ENCODE measurements at regions not wholly inside any gene's neighbourhood (a gene's known extent, or its start where the extent isn't known, plus 50 kb on each side); places are given as distances from the start of the nearest gene placed in this dataset.
"Not testable (repeated sequence)": the region's sequence is repeated elsewhere in the genome, so short reads cannot be mapped to it uniquely, and the experiment has no call there.

DNA sequence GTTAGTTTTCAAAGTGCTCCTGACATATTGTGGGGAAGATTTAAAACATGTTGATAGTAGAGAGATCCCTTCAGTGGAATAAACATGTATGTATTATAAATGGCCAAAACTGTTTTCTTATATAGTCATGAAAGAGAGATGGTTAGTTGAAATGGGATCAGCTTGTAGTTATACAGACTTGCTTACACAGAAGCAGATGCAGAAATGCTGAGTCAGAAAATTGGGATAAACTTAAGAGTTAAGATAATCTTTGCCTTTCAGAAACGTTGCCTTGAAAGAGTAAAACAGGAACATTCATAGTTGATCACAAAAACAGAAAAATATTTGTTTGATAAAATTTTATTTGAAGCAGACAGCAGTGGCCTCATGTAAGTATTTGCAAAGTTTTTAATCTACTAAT, 433.2 kb upstream of the BCHE start:
- no peak for DNase-seq (ENCODE audit: low read depth in 4 of 4, low spot score in 3 of 4)

DNA sequence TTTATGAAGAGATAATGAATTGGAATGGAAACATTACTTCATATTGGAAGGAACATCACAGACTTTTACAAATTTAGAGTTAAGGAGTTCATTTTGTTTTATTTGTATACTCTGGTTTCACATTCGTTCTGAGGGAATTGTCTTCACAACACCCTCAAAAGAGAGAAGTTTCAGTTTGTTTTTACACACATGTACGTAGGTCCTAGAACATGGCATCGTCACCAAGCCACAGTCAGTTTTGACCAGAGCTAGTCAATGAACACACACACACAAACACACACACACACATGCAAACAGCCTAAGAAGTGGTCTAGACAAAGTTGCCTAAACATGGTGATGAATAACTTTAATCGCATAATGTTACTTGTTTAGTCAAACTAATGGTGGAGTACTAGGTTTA, 427.9 kb upstream of the BCHE start:
- DNase-seq (ENCODE audit: low read depth in 4 of 4, low spot score in 3 of 4): no peak

DNA sequence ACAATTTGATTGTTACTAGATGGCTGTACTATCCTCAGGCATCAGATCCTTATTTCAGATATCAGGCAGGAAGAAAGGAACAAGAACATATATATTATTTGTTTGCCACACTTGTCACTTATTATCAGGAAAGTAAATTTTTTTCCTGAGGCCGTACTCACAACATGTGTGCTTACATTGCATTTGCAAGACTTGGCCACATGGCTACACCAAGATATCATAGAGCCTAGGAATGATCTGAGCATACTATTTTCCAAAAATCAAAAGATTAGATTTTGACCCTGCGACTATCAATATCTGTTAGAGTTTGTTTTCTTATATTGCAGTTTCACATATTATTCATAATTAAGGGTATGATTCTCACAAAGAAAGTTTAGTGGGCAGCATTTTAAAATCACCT, 426.2 kb upstream of the BCHE start:
- DNase-seq (ENCODE audit: low read depth in 4 of 4, low spot score in 3 of 4): no peak

GRCh38 chr3:166258293-166258850, 421.1 kb upstream of the BCHE start:
- DNase-seq (ENCODE audit: low read depth in 4 of 4, low spot score in 3 of 4): not testable (repeated sequence)

DNA sequence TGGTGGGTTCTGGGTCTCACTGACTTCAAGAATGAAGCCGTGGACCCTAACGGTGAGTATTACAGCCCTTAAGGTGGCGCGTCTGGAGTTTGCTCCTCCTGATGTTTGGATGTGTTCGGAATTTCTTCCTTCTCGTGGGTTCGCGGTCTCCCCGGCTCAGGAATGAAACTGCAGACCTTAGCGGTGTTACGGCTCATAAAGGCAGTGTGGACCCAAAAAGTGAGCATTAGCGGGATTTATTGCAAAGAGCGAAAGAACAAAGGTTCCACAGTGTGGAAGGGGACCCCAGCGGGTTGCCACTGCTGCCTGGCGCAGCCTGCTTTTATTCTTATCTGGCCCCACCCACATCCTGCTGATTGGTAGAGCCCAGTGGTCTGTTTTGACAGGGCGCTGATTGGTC, 420.5 kb upstream of the BCHE start:
- no peak for DNase-seq (ENCODE audit: low read depth in 4 of 4, low spot score in 3 of 4)

- no peak for DNase-seq (ENCODE audit: low read depth in 4 of 4, low spot score in 3 of 4)
Measured at GRCh38 chr3:166248784-166249183, 411.6 kb upstream of the BCHE start.

DNA sequence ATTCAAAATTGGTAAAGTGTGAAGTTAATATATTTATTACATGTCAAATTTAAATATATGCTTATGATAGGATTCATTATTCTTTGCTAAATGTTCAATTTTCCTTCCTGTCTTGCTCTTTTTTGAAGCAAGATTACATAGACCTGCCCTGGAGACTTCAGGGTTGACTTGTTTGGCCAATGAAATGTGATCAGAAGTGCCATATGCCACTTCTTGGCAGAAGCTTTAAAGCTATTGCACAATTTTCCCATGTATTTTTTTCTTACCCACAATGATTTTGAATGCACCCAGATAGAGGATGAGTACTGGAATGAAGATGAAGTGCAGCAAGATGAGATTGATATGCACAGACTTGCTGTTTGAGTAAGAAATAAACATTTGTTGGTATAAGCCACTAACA, 406.3 kb upstream of the BCHE start:
- no peak for DNase-seq (ENCODE audit: low read depth in 4 of 4, low spot score in 3 of 4)

- DNase-seq (ENCODE audit: low read depth in 4 of 4, low spot score in 3 of 4): no peak
Measured at GRCh38 chr3:166223120-166223519, 385.9 kb upstream of the BCHE start.

DNA sequence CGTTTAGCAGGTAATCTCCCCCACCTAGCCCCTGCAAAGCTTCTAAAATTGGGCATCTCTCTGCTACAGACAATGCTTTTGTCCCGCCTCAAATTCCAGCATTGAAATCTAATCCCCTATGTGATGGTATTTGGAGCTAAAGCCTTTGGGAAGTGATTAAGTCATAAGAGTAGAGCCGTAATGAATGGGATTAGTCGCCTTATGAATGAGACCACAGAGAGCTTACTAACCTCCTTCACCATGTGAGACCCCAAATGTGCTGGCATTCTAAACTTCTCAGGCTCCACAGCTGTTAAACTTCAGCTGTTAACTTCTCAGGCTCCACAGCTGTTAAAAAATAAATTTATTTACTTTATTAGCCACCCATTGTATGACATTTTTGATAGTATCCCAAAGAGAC, 374.2 kb upstream of the BCHE start:
- DNase-seq (ENCODE audit: low read depth in 4 of 4, low spot score in 3 of 4): no peak

GRCh38 chr3:166209701-166210100, 372.5 kb upstream of the BCHE start:
- no peak for DNase-seq (ENCODE audit: low read depth in 4 of 4, low spot score in 3 of 4)

GRCh38 chr3:166205158-166205557, 367.9 kb upstream of the BCHE start:
- no peak for DNase-seq (ENCODE audit: low read depth in 4 of 4, low spot score in 3 of 4)

DNA sequence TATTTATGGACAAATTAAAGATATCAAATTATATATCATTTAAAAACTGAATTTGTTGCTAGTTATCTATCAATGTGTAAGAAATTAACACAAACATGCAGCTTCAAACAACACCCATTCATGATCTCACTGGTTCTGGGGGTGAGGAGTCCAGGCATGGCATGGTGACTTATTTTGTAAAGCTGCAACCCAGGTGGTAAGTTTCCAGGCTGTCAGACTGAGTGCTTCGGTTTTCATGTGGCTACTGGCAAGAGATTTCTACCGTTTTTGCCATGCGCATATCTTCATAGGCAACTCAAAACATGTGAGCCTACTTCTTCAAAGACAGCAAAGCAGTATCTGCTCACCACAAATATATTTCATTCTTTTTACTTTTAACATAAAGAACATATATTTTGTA, 364.3 kb upstream of the BCHE start:
- DNase-seq (ENCODE audit: low read depth in 4 of 4, low spot score in 3 of 4): no peak

- DNase-seq (ENCODE audit: low read depth in 4 of 4, low spot score in 3 of 4): no peak
Measured at GRCh38 chr3:166199491-166199890, 362.3 kb upstream of the BCHE start.

DNA sequence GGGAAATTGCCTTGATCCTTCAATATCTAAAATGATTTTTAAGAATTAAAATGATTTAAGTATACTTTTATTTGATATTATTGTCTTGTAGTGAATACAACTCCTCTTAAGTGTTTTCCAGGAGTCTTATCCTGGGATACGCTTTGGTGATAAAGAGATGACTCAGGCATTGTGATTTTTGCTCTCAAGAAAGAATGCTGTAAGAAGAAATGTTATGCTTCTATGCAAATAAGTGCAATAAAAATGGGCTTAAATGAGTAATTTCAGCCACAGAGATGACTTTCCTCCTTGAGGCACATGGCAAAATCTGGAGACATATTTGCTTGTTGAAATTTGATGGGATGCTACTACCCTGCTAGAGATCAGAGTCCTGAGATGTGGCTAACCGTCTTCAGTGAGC, 358.6 kb upstream of the BCHE start:
- DNase-seq (ENCODE audit: low read depth in 4 of 4, low spot score in 3 of 4): no peak

- DNase-seq (ENCODE audit: low read depth in 4 of 4, low spot score in 3 of 4): no peak
Measured at GRCh38 chr3:166191411-166191810, 354.2 kb upstream of the BCHE start.

DNA sequence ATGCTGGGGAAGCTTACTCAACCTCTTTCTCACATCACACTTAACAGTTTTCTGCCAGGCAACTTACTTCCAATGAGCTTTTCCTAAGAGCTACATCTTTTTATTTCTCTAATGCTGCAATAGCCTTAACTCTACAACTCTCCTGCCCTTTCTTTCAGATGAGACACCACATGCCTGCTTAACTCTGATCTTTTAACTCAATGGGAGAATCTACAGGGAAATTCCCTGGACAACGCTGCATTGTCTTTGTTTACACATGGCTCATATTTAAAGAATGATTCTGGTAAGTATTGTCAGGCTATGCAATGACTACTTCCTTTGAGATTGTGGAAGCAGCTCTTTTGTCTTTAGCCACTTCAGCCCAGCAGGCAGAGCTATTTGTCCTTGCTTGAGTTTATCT, 353.1 kb upstream of the BCHE start:
- DNase-seq (ENCODE audit: low read depth in 4 of 4, low spot score in 3 of 4): no peak

GRCh38 chr3:166187237-166187636, 350.0 kb upstream of the BCHE start:
- no peak for DNase-seq (ENCODE audit: low read depth in 4 of 4, low spot score in 3 of 4)

DNA sequence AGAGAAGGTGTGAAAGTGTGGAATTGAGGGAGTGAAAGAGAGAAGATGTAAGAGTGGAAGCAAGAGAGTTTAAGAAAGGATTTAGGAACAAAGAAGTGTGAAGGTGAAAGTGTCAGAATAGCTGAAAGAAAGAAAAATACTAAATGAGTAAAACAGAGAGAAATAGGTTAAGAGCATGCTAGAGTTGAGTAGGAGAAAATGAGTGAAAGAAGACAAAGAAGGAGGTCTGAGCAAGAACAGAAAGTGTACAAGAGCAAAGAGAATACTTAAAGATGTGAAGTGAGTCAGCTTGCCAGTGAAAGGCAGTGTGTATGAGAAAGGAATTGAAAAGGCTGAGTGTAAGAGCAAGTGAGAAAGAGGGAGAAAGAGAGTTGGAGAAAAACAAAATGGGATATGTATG, 348.8 kb upstream of the BCHE start:
- no peak for DNase-seq (ENCODE audit: low read depth in 4 of 4, low spot score in 3 of 4)

- no peak for DNase-seq (ENCODE audit: low read depth in 4 of 4, low spot score in 3 of 4)
Measured at GRCh38 chr3:166177130-166177529, 339.9 kb upstream of the BCHE start.

- DNase-seq (ENCODE audit: low read depth in 4 of 4, low spot score in 3 of 4): no peak
Measured at GRCh38 chr3:166171695-166172094, 334.5 kb upstream of the BCHE start.

DNA sequence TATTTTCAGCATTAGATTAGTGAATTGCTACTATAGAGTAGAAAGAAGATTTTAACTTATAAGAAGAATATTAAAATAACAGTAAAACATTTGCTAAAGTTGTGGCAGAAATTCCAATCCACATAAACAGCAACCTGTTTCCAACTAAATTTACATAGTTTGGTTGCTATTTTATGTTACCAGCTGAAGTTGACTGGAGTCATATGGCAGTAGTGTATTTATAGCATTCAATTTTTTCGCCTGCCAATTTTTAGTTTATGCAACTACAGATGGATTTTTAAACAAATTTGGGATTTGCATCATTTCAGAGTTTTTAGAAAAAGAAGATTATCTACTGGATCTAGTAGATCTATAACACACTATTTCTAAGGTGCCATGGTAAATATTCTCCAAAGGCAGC, 332.5 kb upstream of the BCHE start:
- DNase-seq (ENCODE audit: low read depth in 4 of 4, low spot score in 3 of 4): no peak

- DNase-seq (ENCODE audit: low read depth in 4 of 4, low spot score in 3 of 4): no peak
Measured at GRCh38 chr3:166127969-166128368, 290.7 kb upstream of the BCHE start.

DNA sequence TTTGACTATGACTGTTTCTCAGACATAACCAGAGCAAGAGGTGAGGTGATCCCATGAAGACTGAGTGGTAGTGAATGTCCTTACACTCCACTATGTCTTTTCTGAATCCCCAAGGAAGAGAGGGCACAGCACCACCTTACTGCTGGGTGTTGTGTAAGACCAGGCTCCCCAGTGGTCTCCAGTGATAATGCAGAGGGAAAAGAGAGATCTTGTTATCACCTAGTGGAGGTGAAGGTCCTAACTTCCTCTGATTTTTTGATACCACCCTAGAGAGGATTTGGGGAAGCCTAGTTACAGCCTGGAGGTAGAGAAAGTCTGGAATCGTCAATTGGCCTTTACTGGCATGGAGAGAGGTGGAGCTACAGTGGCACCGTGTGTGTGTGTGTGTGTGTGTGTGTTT, 288.0 kb upstream of the BCHE start:
- DNase-seq (ENCODE audit: low read depth in 4 of 4, low spot score in 3 of 4): no peak

DNA sequence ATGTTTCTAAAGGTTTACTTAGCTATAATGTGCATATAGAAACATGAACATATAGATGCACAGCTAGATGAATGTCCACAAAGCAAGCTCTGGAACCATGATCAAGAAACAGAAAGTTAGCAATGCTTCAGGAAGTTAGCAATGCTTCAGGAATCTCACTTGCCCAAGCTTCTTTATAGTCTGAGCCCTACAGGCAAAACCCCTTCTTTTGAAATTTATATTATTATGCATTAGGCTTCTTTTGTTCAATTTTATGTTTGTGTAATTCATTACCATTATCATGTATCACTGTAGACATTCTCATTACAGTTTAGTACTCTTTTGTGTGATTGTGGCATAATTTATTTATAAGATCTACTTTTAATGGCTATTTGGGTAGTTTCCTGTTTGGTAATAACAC, 286.4 kb upstream of the BCHE start:
- no peak for DNase-seq (ENCODE audit: low read depth in 4 of 4, low spot score in 3 of 4)

Data from left renal pelvis (tissue), 4 donors.